IMR-90 (cell line): ENCODE measurements at regions not wholly inside any gene's neighbourhood (a gene's known extent, or its start where the extent isn't known, plus 50 kb on each side); places are given as distances from the start of the nearest gene placed in this dataset.

Source experiments
- ATAC-seq: fragments of 200-7000 bp; cut with Tn5 transposase; 2 replicates; pipeline ENCODE4 v1.9.1; 2020; ENCODE audit warnings: low read depth, mild to moderate bottlenecking, moderate library complexity
- BruUV-seq: library from RNA; stranded (reverse); fragments of 400-500 nt; replicated peaks from 2 replicates; lab custom pipeline; 2021; lab: Mats Ljungman, UMichigan
- CTCF ChIA-PET: fragments of 300-600 bp; formaldehyde crosslinking; extraction: SDS; loops from one replicate; lab custom pipeline; 2021; ENCODE audit warnings: antibody characterized with exemption; lab: Yijun Ruan, JAX
- POLR2A ChIA-PET: fragments of 300-600 bp; sonication (Branson Sonifier 250); formaldehyde crosslinking; loops from one replicate; lab custom pipeline; 2022; ENCODE audit warnings: antibody characterized with exemption; ENCODE audit not compliant: unreplicated experiment; lab: Charles Lee
- DNase-seq: peaks from one replicate; pipeline ENCODE4 v3.0.0; 2013
- H2AFZ ChIP-seq: replicated peaks from 2 replicates; pipeline ENCODE3; 2013; ENCODE audit warnings: low read length, mild to moderate bottlenecking; ENCODE audit not compliant: poor library complexity
- H2AK5ac ChIP-seq: 2 replicates; pipeline ENCODE4 v1.6.1; 2013; ENCODE audit warnings: low read depth, low read length, inconsistent platforms
- H2AK9ac ChIP-seq: replicated peaks from 2 replicates; pipeline ENCODE3; 2013; ENCODE audit warnings: mild to moderate bottlenecking, low read depth, low read length, moderate library complexity; ENCODE audit not compliant: poor library complexity
- H2BK120ac ChIP-seq: 2 replicates; pipeline ENCODE4 v1.6.1; 2013; ENCODE audit warnings: low read depth, low read length, inconsistent platforms
- H2BK15ac ChIP-seq: 3 replicates; pipeline ENCODE4 v1.6.1; 2013; ENCODE audit warnings: low read depth, low read length, inconsistent platforms
- H2BK20ac ChIP-seq: 2 replicates; pipeline ENCODE4 v1.6.1; 2013; ENCODE audit warnings: low read depth, mild to moderate bottlenecking, inconsistent platforms, low read length, moderate library complexity
- H2BK5ac ChIP-seq: 2 replicates; pipeline ENCODE4 v1.6.1; 2013; ENCODE audit warnings: mild to moderate bottlenecking, low read depth, low read length, inconsistent platforms; ENCODE audit not compliant: poor library complexity, severe bottlenecking
- H3K14ac ChIP-seq: replicated peaks from 2 replicates; pipeline ENCODE4 v1.6.1; 2013; ENCODE audit warnings: low read depth, low read length, inconsistent platforms
- H3K18ac ChIP-seq: 2 replicates; pipeline ENCODE4 v1.6.1; 2013; ENCODE audit warnings: low read depth, low read length, control low read depth
- H3K23ac ChIP-seq: 2 replicates; pipeline ENCODE4 v1.6.1; 2013; ENCODE audit warnings: low read depth, low read length, inconsistent platforms
- H3K27ac ChIP-seq: 2 replicates; pipeline ENCODE4 v1.5.1; 2013; ENCODE audit warnings: mild to moderate bottlenecking, control low read depth, low read length; ENCODE audit not compliant: insufficient read depth
- H3K27me3 ChIP-seq: 2 replicates; pipeline ENCODE4 v1.6.1; 2013; ENCODE audit warnings: low read length; ENCODE audit not compliant: control insufficient read depth, insufficient read depth
- H3K36me3 ChIP-seq: 2 replicates; pipeline ENCODE4 v1.6.1; 2013; ENCODE audit warnings: low read length, mixed read lengths; ENCODE audit not compliant: control insufficient read depth, insufficient read depth
- H3K4ac ChIP-seq: 2 replicates; pipeline ENCODE4 v1.6.1; 2013; ENCODE audit warnings: low read depth, low read length, inconsistent platforms
- H3K4me1 ChIP-seq: 2 replicates; pipeline ENCODE4 v1.6.1; 2013; ENCODE audit warnings: low read length, mixed read lengths; ENCODE audit not compliant: control insufficient read depth, insufficient read depth
- H3K4me2 ChIP-seq: 2 replicates; pipeline ENCODE4 v1.6.1; 2013; ENCODE audit warnings: low read depth, mild to moderate bottlenecking, control low read depth, low read length, moderate library complexity
- H3K4me3 ChIP-seq: 2 replicates; pipeline ENCODE4 v1.5.1; 2013; ENCODE audit warnings: low read depth, mild to moderate bottlenecking, control low read depth, low read length, moderate library complexity; ENCODE audit not compliant: insufficient read depth
- H3K56ac ChIP-seq: 2 replicates; pipeline ENCODE4 v1.6.1; 2013; ENCODE audit warnings: low read length, inconsistent platforms; ENCODE audit not compliant: insufficient read depth; ENCODE audit errors: extremely low read depth
- H3K79me1 ChIP-seq, 2 experiments: 2 replicates each; pipeline ENCODE4 v1.6.1; 2013; ENCODE audit warnings: low read length in 2 of 2, inconsistent platforms in 1 of 2, low read depth in 1 of 2
- H3K9ac ChIP-seq: 2 replicates; pipeline ENCODE4 v1.6.1; 2013; ENCODE audit warnings: low read depth, low read length, control low read depth
- H3K9me1 ChIP-seq: 2 replicates; pipeline ENCODE4 v1.6.1; 2013; ENCODE audit warnings: low read length, inconsistent platforms; ENCODE audit not compliant: insufficient read depth
- H3K9me3 ChIP-seq: 2 replicates; pipeline ENCODE4 v1.6.1; 2013; ENCODE audit warnings: low read length; ENCODE audit not compliant: control insufficient read depth, insufficient read depth
- H4K20me1 ChIP-seq: 2 replicates; pipeline ENCODE4 v1.6.1; 2013; ENCODE audit warnings: low read length, inconsistent platforms; ENCODE audit not compliant: insufficient read depth
- H4K5ac ChIP-seq: 2 replicates; pipeline ENCODE4 v1.6.1; 2013; ENCODE audit warnings: mild to moderate bottlenecking, low read depth, low read length, control low read depth
- H4K8ac ChIP-seq, 2 experiments: 2 replicates each; pipeline ENCODE4 v1.6.1; 2013; ENCODE audit warnings: low read depth in 2 of 2, low read length in 2 of 2, control low read depth in 1 of 2, inconsistent platforms in 1 of 2
- H4K91ac ChIP-seq: 2 replicates; pipeline ENCODE4 v1.6.1; 2013; ENCODE audit warnings: low read depth, low read length, inconsistent platforms; ENCODE audit not compliant: insufficient read depth
- BHLHE40 ChIP-seq: fragments of 150-350 bp; IDR thresholded peaks from 2 replicates; pipeline ENCODE4 v1.6.1; 2016; ENCODE audit warnings: mild to moderate bottlenecking, low read depth, low read length
- CEBPB ChIP-seq: IDR thresholded peaks from 2 replicates; pipeline ENCODE4 v1.6.1; 2012; ENCODE audit warnings: low read depth, low read length, improper control_type of control experiment
- CHD1 ChIP-seq: IDR thresholded peaks from 2 replicates; pipeline ENCODE4 v1.6.1; 2012; ENCODE audit warnings: low read depth, low read length, improper control_type of control experiment
- FOS ChIP-seq: fragments of 150-350 bp; IDR thresholded peaks from 2 replicates; pipeline ENCODE4 v1.6.1; 2016; ENCODE audit warnings: low read depth, low read length
- MAFK ChIP-seq: IDR thresholded peaks from 2 replicates; pipeline ENCODE4 v1.6.1; 2012; ENCODE audit warnings: low read depth, low read length, improper control_type of control experiment
- MAZ ChIP-seq: IDR thresholded peaks from 2 replicates; pipeline ENCODE4 v1.6.1; 2012; ENCODE audit warnings: low read depth, mild to moderate bottlenecking, low read length, improper control_type of control experiment, moderate library complexity, borderline replicate concordance
- MXI1 ChIP-seq: IDR thresholded peaks from 2 replicates; pipeline ENCODE4 v1.6.1; 2012; ENCODE audit warnings: low read depth, mild to moderate bottlenecking, low read length, moderate library complexity, borderline replicate concordance
- NFE2L2 ChIP-seq: fragments of 150-350 bp; IDR thresholded peaks from 2 replicates; pipeline ENCODE4 v1.6.1; 2016; ENCODE audit warnings: low read depth, mild to moderate bottlenecking, low read length
- POLR2A ChIP-seq: IDR thresholded peaks from 2 replicates; pipeline ENCODE4 v1.6.1; 2012; ENCODE audit warnings: mild to moderate bottlenecking, low read depth, low read length
- RAD21 ChIP-seq: IDR thresholded peaks from 2 replicates; pipeline ENCODE4 v1.6.1; 2012; ENCODE audit warnings: low read length, improper control_type of control experiment
- RCOR1 ChIP-seq: IDR thresholded peaks from 2 replicates; pipeline ENCODE4 v1.6.1; 2012; ENCODE audit warnings: mild to moderate bottlenecking, low read length, improper control_type of control experiment; ENCODE audit not compliant: insufficient replicate concordance
- RFX5 ChIP-seq: IDR thresholded peaks from 2 replicates; pipeline ENCODE4 v1.8.0; 2012; ENCODE audit warnings: low read depth, mild to moderate bottlenecking, low read length, moderate library complexity
- SMC3 ChIP-seq: fragments of 150-350 bp; IDR thresholded peaks from 2 replicates; pipeline ENCODE4 v1.6.1; 2016; ENCODE audit warnings: low read depth, mild to moderate bottlenecking, antibody characterized with exemption, low read length, moderate library complexity
- WGBS, 2 experiments: methylation state at CpG; one replicate each; pipeline versions ENCODE4 v1.1.5 to v1.1.7; 2013; ENCODE audit warnings: missing lambda C conversion rate in 2 of 2; ENCODE audit not compliant: insufficient read length in 1 of 2; ENCODE audit errors: extremely low coverage in 2 of 2; 5-methylcytosine and 5-hydroxymethylcytosine counted together
- dilution Hi-C: fragments of 300-500 bp; cut with HindIII; formaldehyde crosslinking; loops from one replicate; pipeline ENCODE4 v1.14.3; 2018; ENCODE audit warnings: low sequenced_read_pairs; ENCODE audit not compliant: unreplicated experiment
- in situ Hi-C: fragments of 300-500 bp; cut with MboI; formaldehyde crosslinking; loops from 3 replicates; pipeline ENCODE4 v1.14.3; 2019; ENCODE audit warnings: low sequenced_read_pairs, inconsistent platforms, mixed read lengths
- intact Hi-C: fragments of 100-400 bp; cut with micrococcal nuclease; formaldehyde crosslinking; loops from 2 replicates; pipeline ENCODE4 v1.10.0; 2022
- TF ChIP-seq, protein P1 (sequence below): fragments of 150-350 bp; IDR thresholded peaks from 2 replicates; pipeline ENCODE4 v1.6.1; 2016; ENCODE audit warnings: low read depth, mild to moderate bottlenecking, low read length, moderate library complexity, borderline replicate concordance
- TF ChIP-seq, protein P2 (sequence below): fragments of 150-350 bp; IDR thresholded peaks from 2 replicates; pipeline ENCODE4 v1.6.1; 2017; ENCODE audit warnings: mild to moderate bottlenecking, antibody characterized with exemption, low read length, low read depth

DNA sequence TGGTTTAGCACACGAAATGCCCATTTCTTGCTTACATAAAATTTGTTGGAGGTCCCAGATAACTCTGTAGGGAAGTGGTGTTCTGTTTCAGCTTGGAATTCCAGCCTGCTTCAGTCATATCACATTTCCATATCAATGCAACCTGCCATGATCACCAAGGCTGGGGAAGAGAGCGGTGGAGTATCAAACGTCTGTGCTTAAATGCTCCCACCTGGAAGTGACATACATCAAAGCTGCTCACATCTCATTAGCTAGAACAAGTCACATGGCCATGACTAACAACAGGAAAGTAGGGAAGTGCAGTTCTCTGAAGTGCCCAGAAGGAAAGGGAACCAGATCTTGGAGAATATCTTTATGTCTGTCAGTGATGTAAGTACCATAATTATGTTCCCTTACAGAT lies 130.2 kb upstream of the CFAP20DC start:
- H3K9me3 ChIP-seq = no peaks in the 10 kb centered on the region
- H3K79me1 ChIP-seq = no peaks in the 10 kb centered on the region
- no peak overlapping the region for H3K27ac ChIP-seq
- no peak for ATAC-seq
- H3K36me3 ChIP-seq = no peaks in the 10 kb centered on the region
- ChIA-PET CTCF (no interaction called here), POLR2A (no interaction called here)
- no peak overlapping the region for H2BK120ac ChIP-seq
- in situ Hi-C loops = no loop called here
- no peaks in the 10 kb centered on the region for H3K4me1 ChIP-seq
- no peak overlapping the region for H2AK5ac ChIP-seq
- H2BK20ac ChIP-seq = no peak overlapping the region
- no peak overlapping the region for H3K14ac ChIP-seq
- H3K56ac ChIP-seq = no peak overlapping the region
- BruUV-seq = no TSS peak
- H3K18ac ChIP-seq = no peak overlapping the region
- H3K4me2 ChIP-seq = no peak overlapping the region
- no peak for DNase-seq
- H3K4me3 ChIP-seq = no peak overlapping the region
- no peak overlapping the region for H3K4ac ChIP-seq
- H2AK9ac ChIP-seq = no peak overlapping the region
- dilution Hi-C loops = no loop called here
- WGBS, 2 experiments = no CpG with 5 or more reads among the region's 3 CpGs
- no peaks in the 10 kb centered on the region for H3K9me1 ChIP-seq
- no peak overlapping the region for H3K9ac ChIP-seq
- H3K27me3 ChIP-seq = no peaks in the 10 kb centered on the region
- H4K8ac ChIP-seq = no peak overlapping the region
- no peak for TF ChIP-seq MAFK
- no peak for TF ChIP-seq SMC3
- TF ChIP-seq MXI1 = no peak
- TF ChIP-seq NFE2L2 = no peak
- no peak for TF ChIP-seq FOS
- TF ChIP-seq RAD21 = no peak
- TF ChIP-seq RCOR1 = no peak
- TF ChIP-seq, protein P1, sequence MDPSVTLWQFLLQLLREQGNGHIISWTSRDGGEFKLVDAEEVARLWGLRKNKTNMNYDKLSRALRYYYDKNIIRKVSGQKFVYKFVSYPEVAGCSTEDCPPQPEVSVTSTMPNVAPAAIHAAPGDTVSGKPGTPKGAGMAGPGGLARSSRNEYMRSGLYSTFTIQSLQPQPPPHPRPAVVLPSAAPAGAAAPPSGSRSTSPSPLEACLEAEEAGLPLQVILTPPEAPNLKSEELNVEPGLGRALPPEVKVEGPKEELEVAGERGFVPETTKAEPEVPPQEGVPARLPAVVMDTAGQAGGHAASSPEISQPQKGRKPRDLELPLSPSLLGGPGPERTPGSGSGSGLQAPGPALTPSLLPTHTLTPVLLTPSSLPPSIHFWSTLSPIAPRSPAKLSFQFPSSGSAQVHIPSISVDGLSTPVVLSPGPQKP = no peak
- no peak for TF ChIP-seq MAZ
- TF ChIP-seq RFX5 = no peak
- no peak for TF ChIP-seq CEBPB
- TF ChIP-seq BHLHE40 = no peak
- TF ChIP-seq POLR2A = no peak
- TF ChIP-seq, protein P2, sequence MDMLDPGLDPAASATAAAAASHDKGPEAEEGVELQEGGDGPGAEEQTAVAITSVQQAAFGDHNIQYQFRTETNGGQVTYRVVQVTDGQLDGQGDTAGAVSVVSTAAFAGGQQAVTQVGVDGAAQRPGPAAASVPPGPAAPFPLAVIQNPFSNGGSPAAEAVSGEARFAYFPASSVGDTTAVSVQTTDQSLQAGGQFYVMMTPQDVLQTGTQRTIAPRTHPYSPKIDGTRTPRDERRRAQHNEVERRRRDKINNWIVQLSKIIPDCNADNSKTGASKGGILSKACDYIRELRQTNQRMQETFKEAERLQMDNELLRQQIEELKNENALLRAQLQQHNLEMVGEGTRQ = no peak
- TF ChIP-seq CHD1 = no peak
- H3K23ac ChIP-seq = no peak overlapping the region
- no peak overlapping the region for H2AFZ ChIP-seq
- no peak overlapping the region for H4K5ac ChIP-seq
- intact Hi-C loops = no loop called here
- H2BK15ac ChIP-seq = no peak overlapping the region
- no peaks in the 10 kb centered on the region for H4K20me1 ChIP-seq
- H2BK5ac ChIP-seq = no peak overlapping the region
- no peak overlapping the region for H4K91ac ChIP-seq
